Bronchial epithelial cell (primary cell): ENCODE measurements at regions not wholly inside any gene's neighbourhood (a gene's known extent, or its start where the extent isn't known, plus 50 kb on each side); places are given as distances from the start of the nearest gene placed in this dataset.
A peak's percentile ranks its signal among the peaks of the same experiment; 100 is the strongest.

ENCODE experiments used
- DNase-seq: peaks from one replicate; pipeline ENCODE4 v3.0.0-alpha.2; 2010; ENCODE audit warnings: low read depth
- FAIRE-seq: peaks from 2 replicates; lab custom pipeline; 2011; peaks lifted over from hg19 to GRCh38; lab: Jason Lieb, UNC
- H3K27me3 ChIP-seq: 2 replicates; pipeline ENCODE4 v1.5.1; 2011; ENCODE audit warnings: low read length; ENCODE audit not compliant: control insufficient read depth, insufficient read depth
- H3K36me3 ChIP-seq: 2 replicates; pipeline ENCODE4 v1.5.1; 2011; ENCODE audit warnings: low read length; ENCODE audit not compliant: control insufficient read depth, insufficient read depth
- H3K4me3 ChIP-seq: 2 replicates; pipeline ENCODE4 v1.5.1; 2011; ENCODE audit warnings: mild to moderate bottlenecking, low read depth, low read length, control low read depth
- CTCF ChIP-seq: IDR thresholded peaks from 2 replicates; pipeline ENCODE4 v1.5.1; 2011; ENCODE audit warnings: mild to moderate bottlenecking, moderate library complexity, low read length, control low read depth, inconsistent platforms; ENCODE audit not compliant: insufficient read depth, severe bottlenecking

- no peaks in the 10 kb centered on the region for H3K27me3 ChIP-seq
- no peak for TF ChIP-seq CTCF
- no peak for FAIRE-seq
- DNase-seq: no peak
- no peaks in the 10 kb centered on the region for H3K36me3 ChIP-seq
- no peak overlapping the region for H3K4me3 ChIP-seq
These were observed 205.8 kb downstream of the ANAPC1 start for GRCh38 chr2:111678161-111678560.

GRCh38 chr2:111678651-111679050, 205.3 kb downstream of the ANAPC1 start:
- no peak for FAIRE-seq
- TF ChIP-seq CTCF: no peak
- peak; percentile 54 for DNase-seq
- Histone ChIP-seq H3K4me3 (no peak overlapping the region), H3K36me3 (no peaks in the 10 kb centered on the region), H3K27me3 (no peaks in the 10 kb centered on the region)

- Histone ChIP-seq H3K27me3 (no peaks in the 10 kb centered on the region), H3K36me3 (no peaks in the 10 kb centered on the region), H3K4me3 (no peak overlapping the region)
- FAIRE-seq (no peak), DNase-seq (no peak)
- no peak for TF ChIP-seq CTCF
These were observed 204.8 kb downstream of the ANAPC1 start for GRCh38 chr2:111679202-111679601.

- no peak for DNase-seq
- FAIRE-seq: peak; percentile 47
These were observed 199.4 kb downstream of the ANAPC1 start for GRCh38 chr2:111684611-111685010.

DNA sequence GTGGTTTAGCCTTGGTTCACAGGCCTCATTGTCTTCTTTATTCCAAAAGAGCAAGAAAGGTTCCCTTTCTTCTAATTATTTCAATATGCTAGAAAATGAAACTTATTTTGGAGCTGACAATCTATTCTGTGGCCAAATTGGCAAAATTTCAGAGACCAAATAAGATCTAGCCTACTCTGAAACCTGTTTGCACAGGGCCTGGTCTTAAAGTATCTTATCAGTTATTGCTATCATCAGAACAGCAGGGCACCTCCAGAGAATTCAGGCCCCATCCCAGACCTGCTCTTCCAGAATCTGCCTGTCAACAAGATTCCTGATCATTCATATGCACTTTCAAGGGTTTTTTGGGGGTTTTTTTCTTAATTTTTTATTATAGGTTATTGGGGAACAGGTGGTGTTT, 198.7 kb downstream of the ANAPC1 start:
- FAIRE-seq (no peak), DNase-seq (no peak)
- no peaks in the 10 kb centered on the region for H3K36me3 ChIP-seq
- H3K27me3 ChIP-seq: no peaks in the 10 kb centered on the region
- no peak for TF ChIP-seq CTCF
- H3K4me3 ChIP-seq: no peak overlapping the region

More at GRCh38 chr2:111684611-111685010, 199.4 kb downstream of the ANAPC1 start:
- Histone ChIP-seq H3K36me3 (no peaks in the 10 kb centered on the region), H3K4me3 (no peak overlapping the region), H3K27me3 (no peaks in the 10 kb centered on the region)
- TF ChIP-seq CTCF: no peak

DNA sequence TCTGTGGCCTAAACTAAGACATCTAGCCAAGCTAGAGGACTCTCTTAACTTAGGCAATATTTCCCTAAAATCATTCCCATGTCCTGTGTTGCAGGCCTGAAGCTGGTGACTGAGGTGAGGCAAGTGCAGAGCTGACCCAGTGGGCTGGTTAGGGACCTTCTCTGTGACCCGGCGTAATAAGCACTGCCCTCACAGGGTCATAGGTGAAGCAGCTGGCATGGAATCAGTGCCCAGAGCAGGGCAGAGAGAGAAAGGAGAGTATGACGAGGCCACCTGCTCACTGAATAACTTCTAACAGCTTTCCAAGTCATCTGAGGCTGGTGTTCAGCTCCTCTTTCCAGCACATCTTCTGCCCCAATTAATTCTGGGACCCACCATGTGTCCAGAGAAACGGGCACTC, 197.0 kb downstream of the ANAPC1 start:
- no peak overlapping the region for H3K4me3 ChIP-seq
- H3K27me3 ChIP-seq: no peaks in the 10 kb centered on the region
- no peaks in the 10 kb centered on the region for H3K36me3 ChIP-seq
- DNase-seq: no peak
- FAIRE-seq: peak; percentile 47
- no peak for TF ChIP-seq CTCF
